ENCODE measurements at regions not wholly inside any gene's neighbourhood (a gene's known extent, or its start where the extent isn't known, plus 50 kb on each side); places are given as distances from the start of the nearest gene placed in this dataset.
A peak's percentile ranks its signal among the peaks of the same experiment; 100 is the strongest.

GRCh38 chr13:75132701-75133695 is 349.0 kb downstream of the TBC1D4 start:
- no peak for DNase-seq (ENCODE audit: low spot score)

DNA sequence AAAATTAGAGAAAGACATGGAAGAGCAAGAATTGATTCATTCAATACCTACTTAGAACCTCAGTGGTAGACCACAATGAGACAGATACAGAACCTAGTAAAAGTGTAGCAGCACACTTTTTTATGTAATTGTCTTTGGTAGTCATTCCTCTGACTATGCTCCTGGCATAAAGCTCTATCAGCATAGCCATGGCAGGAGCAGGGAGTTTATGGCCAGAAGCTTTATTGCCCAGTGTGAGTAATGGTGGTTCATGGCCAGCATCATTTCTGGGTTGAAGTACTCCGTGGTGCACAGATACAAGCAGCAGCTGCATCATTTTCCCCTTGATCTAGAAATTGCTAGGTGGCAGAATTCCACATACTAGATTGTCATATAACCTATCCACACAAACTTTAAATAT is 352.6 kb downstream of the TBC1D4 start:
- no peak for DNase-seq (ENCODE audit: low spot score)

DNA sequence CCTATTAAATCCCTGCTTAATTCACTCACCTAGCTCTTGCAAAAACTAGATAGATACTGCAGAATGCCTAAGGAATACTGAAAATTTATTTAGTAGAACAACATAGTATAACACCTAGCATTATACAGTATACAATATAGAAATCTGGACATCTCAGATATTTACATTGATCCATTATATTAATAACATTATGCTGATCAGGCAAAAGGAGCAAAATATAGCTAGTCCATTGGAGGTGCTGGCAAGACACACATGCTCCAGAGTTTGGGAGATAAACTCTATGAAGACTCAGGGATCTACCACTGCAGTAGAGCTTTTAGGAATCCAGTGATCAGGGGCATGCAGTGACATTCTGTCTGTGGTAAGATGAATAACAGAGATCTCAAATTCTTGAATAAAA is 357.6 kb downstream of the TBC1D4 start:
- no peak for DNase-seq (ENCODE audit: low spot score)

- DNase-seq (ENCODE audit: low spot score) = no peak
These were observed 358.5 kb downstream of the TBC1D4 start for GRCh38 chr13:75123428-75123827.

DNA sequence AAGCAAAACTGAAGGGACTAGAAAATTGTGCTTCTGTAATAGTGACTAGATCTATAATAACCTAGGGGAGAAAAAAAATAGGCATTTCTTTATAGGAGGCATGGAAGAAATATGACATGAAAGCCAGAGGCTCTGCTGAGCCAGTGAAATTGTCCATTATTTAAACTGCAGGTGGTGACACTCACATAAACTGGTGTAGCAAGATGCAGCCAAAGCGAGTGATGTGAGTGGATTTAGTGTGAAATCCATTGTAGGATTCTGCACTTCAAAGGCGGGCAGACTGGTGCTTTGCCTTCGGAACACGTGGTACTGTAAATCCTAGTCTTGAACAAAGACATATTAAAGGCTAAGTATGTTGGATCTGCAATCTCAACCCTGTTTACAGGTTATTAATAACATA is 361.9 kb downstream of the TBC1D4 start:
- DNase-seq (ENCODE audit: low spot score) = no peak

- DNase-seq (ENCODE audit: low spot score) = no peak
These were observed 366.8 kb downstream of the TBC1D4 start for GRCh38 chr13:75115171-75115570.

DNA sequence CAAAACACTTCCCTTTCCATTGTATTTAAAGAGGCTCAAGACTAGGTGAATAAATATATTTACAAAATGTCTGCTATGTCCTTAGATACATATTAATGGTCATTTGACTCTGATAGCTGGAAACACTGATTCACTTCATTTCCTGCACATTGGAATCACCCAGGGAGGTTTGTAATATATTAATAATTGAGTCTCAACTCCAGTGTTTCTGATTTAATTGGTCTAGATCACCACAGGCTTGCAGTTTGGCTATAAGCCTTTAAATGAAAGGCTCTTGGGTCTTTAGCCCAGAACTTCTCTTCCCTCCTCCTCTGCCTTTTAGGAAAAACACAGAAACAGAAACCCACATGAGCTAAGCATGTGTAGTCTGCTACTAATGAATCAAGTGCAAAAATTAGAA is 378.0 kb downstream of the TBC1D4 start:
- DNase-seq (ENCODE audit: low spot score) = no peak

DNA sequence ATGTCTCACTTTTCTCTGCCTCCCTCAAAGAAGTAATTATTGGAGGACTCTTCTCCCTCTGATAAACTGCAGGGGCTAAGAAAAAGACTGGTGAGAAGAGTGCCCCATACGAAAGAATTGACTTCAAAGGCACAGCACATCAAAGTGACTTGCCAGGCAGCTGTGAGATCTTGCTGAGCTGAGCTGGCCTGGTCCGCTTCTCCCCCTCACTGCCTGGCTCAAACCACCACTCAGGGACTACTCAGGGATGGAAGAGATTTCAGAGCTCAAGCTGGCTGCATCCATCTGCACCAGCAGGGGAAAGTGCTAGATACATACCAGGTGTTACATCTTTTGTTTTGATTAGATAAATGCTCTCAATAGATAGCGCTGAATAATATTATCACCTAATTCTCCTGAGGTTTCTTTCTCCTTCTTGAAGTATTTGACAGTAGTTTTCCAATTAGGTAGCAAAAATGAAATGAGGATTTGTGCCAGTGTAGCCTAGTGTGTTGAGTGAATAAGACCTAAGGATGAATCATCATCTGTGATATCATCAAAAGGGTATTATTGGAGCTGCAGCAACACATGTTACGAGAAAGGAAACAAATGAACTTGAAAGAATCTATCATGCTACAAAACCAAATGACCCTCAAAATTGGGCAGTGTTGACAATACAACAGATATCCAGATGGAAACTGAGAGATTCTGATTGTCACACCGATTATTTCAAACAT is 379.8 kb downstream of the TBC1D4 start:
- DNase-seq (ENCODE audit: low spot score) = peak; percentile 10

GRCh38 chr13:75101348-75101747 is 380.6 kb downstream of the TBC1D4 start:
- DNase-seq (ENCODE audit: low spot score) = no peak

DNA sequence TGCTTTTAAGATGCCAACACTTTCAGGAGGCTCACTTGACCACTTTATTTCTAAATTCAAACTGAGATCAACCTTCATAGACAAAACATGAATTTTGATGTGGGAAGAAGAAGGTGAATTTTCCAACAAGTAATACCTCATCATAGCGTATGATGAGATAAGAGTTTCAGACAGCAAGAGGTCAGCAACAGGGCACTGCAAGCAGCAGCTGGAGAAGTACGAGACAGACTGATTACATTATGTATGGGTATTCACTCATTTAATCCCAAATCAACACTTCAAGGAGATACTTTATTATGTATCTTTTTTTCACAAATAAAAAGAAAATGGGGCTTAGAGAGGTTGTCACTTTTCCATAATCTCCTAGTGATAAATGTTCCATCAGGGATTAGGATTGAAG is 389.8 kb downstream of the TBC1D4 start:
- DNase-seq (ENCODE audit: low spot score) = no peak

GRCh38 chr13:75091718-75092117 is 390.3 kb downstream of the TBC1D4 start:
- DNase-seq (ENCODE audit: low spot score) = no peak

- DNase-seq (ENCODE audit: low spot score) = no peak
These were observed 390.9 kb downstream of the TBC1D4 start for GRCh38 chr13:75090872-75091615.

GRCh38 chr13:75088915-75089314 is 393.1 kb downstream of the TBC1D4 start:
- DNase-seq (ENCODE audit: low spot score) = no peak

- DNase-seq (ENCODE audit: low spot score) = no peak
These were observed 402.7 kb downstream of the TBC1D4 start for GRCh38 chr13:75079226-75079625.

GRCh38 chr13:75076476-75076875 is 405.5 kb downstream of the TBC1D4 start:
- DNase-seq (ENCODE audit: low spot score) = no peak

DNA sequence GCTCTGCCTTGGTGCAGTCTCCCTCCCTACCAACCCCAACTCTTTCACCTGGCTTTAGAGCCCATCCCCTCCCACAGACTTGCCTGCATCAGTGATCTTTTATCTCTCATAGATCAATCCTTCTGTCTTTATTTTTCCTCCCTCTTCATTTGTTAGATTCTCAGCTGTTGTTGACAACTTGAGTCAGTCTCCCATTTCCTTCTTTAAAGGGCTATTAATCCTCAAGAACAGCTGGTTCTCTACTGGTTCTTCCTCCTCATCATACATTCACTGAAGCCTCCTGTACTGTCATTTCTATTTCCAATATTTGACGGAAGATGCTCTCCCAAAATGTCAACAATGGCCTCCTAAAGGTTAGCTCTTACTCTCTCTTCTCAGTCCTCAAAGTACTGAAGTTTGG is 408.2 kb downstream of the TBC1D4 start:
- no peak for DNase-seq (ENCODE audit: low spot score)

DNA sequence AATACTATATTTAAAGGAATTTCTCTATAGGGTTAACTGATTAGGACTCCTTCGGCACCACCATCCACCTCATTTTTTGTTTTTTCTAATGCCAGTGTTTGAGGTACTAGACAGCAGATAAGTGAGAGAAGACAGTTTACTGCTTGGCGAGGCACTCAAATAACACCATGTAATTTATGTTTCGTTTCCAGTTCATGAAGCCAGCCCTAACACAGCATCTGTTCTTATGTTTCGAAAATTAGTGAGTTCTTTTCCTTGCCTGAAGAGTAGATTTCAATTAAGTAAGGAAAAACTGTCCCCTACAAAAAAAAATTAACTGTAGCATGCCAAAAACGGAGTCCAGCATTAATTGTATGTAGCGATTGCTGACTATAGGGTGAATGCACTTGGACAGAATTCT is 409.1 kb downstream of the TBC1D4 start:
- DNase-seq (ENCODE audit: low spot score) = no peak

DNA sequence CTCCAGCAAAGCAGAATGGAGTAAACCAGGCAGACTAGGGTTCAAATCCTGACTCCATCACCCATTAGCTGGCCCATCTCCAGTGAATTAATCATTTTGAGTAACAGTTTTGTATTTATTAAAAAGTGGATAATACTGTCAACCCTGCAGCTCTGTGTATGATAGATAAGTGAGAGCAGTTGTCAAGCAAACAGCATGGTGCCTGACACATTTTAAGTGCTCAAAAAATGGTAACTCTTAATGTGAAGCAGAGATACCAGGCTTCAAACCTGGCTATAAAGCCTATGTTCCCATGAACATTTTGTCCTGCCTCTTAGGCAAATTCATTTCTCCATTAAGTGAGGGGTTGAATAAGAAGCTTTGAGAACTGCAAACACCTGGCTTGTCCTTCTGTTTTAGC is 409.6 kb downstream of the TBC1D4 start:
- no peak for DNase-seq (ENCODE audit: low spot score)

DNA sequence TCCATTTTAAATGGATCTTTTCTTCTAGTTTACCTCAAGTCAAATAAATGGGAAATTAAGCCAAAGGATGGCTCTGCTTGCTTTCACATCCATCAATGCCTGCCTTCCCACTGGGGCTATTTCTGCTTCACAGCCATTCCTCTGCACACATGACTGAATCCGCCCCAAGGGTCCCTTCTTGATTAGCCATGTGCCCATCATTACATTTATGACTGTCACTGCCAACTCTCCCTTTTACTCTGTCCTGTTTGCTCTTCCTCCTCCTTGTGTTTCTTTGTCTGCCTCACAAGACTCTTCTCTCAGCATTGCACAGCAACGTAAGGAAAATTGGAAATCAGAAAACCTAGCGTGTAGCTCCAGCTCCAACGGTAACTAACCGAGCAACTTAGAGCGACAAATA is 410.2 kb downstream of the TBC1D4 start:
- DNase-seq (ENCODE audit: low spot score) = no peak

DNA sequence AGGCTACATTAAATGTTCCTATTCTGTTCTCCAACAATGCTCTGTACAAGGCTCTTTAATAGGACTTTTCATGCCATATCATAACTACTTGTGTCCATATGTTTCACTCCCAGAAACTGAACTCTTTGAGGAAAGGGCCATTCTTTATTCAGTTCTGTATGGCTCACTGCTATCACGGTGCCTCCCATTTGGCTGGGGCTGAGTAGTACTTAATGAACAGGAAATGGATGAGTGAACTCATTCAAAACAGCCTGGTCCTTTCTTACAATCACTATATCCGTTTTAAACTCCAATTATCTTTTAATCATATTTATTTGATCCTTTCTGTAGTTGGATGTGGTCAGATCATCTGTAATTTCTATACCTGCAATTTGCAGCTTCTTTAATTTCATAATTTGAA is 410.6 kb downstream of the TBC1D4 start:
- DNase-seq (ENCODE audit: low spot score) = no peak

- no peak for DNase-seq (ENCODE audit: low spot score)
These were observed 420.1 kb downstream of the TBC1D4 start for GRCh38 chr13:75061909-75062308.

DNA sequence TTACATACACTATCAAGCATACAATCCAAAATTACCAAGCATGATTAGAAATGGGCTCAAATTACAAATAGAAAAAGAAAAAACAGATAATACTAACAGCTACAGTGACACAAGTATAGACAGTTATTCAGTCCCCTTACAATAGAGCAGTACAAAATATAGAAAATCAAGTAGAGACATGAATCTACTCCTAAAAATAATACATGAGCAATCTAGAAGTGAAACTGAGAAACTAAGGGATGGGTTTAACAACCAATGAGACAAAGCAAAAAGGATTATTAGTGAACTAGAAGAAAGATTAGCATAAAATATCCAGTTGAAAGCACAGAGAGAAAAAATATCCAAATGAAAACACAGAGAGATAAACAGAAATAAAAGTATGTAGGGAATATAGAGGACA is 426.7 kb downstream of the TBC1D4 start:
- DNase-seq (ENCODE audit: low spot score) = no peak

GRCh38 chr13:75052616-75053015 is 429.4 kb downstream of the TBC1D4 start:
- DNase-seq (ENCODE audit: low spot score) = no peak

All from iPS-NIHi11 (cell line).